ENCODE measurements at regions not wholly inside any gene's neighbourhood (a gene's known extent, or its start where the extent isn't known, plus 50 kb on each side); places are given as distances from the start of the nearest gene placed in this dataset.
A peak's percentile ranks its signal among the peaks of the same experiment; 100 is the strongest.
"Not testable (repeated sequence)": the region's sequence is repeated elsewhere in the genome, so short reads cannot be mapped to it uniquely, and the experiment has no call there.

GRCh38 chr3:174547801-174548435 lies 311.2 kb upstream of the NAALADL2 start:
- no peak for DNase-seq

DNA sequence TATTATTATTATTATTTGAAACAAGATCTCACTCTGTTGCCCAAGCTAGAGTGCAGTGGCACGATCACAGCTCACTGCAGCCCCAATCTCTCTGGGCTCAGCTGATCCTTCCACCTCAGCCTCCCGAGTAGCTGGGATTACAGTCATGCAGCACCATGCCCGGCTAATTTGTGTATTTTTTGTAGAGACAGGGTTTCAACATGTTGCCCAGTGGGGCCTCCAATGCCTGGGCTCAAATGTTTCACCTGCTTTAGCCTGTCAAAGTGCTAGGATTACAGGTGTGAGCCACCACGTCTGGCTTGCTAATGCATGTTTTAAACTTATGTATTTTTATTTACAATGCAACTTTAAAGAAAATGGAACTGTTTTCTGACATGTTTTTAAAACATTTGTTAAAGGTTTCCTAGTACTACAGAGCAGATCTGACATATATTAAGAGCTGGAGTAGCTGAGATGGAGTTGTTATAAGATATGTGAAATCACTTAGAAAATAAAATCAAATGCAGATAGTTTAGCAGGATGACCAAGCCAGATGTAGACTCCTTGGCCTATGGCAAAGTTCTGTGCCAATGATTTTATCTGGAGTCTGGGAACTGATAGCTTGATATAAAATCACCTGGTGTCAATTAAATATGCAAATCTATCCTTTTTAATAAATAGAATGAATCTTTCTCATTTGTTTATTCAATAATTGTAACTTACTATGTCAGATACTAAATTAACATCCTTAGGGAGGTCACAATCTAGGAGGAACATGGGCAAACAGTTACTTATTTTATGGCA lies 310.1 kb upstream of the NAALADL2 start:
- no peak for DNase-seq

DNA sequence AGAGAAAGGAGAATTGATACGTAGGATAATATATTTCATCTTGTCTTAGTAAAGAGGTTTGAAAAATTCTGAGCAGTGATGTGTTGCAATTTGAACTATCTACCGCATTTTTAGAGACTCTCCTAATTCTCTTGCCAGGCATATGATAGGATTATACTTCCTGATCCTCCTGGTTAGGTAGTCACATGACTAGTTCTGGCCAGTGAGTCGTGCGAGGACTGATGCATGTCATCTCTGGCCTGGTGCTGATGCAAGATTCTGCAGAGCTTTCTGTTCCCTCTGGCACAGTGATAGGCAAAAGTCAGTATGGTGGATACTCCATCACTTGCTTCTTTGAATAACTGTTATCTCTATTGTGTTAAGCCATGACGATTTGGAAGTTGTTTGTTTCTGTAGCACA lies 277.6 kb upstream of the NAALADL2 start:
- DNase-seq = peak; percentile 20

GRCh38 chr3:174583396-174583795 lies 275.7 kb upstream of the NAALADL2 start:
- no peak for DNase-seq

- DNase-seq = not testable (repeated sequence)
Measured at GRCh38 chr3:174587137-174587536, 272.0 kb upstream of the NAALADL2 start.

GRCh38 chr3:174596447-174596982 lies 262.6 kb upstream of the NAALADL2 start:
- DNase-seq = no peak

- no peak for DNase-seq
Measured at GRCh38 chr3:174598885-174599439, 260.2 kb upstream of the NAALADL2 start.

GRCh38 chr3:174613173-174613572 lies 246.0 kb upstream of the NAALADL2 start:
- no peak for DNase-seq

- peak; percentile 34 for DNase-seq
Measured at GRCh38 chr3:174614036-174614435, 245.1 kb upstream of the NAALADL2 start.

- DNase-seq = no peak
Measured at GRCh38 chr3:174618368-174619080, 240.6 kb upstream of the NAALADL2 start.

GRCh38 chr3:174619239-174619638 lies 239.9 kb upstream of the NAALADL2 start:
- no peak for DNase-seq

DNA sequence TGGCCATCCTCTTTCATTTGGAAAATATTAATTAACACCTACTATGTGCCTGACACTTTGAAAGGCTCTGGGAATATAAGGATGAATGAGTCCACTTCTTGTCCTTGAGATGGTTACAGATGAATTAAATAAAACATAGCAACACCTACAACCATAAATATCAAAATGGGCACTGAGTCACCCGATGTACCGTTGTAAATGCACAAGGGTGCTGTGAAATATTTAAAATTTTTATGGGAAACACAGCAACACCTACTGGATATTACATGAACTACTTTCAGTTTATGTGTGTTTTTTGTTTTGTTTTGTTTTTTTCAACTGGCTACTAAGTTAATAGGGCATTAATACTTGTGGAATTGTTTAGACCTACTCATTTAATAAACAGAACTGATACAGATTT lies 239.0 kb upstream of the NAALADL2 start:
- peak; percentile 12 for DNase-seq

DNA sequence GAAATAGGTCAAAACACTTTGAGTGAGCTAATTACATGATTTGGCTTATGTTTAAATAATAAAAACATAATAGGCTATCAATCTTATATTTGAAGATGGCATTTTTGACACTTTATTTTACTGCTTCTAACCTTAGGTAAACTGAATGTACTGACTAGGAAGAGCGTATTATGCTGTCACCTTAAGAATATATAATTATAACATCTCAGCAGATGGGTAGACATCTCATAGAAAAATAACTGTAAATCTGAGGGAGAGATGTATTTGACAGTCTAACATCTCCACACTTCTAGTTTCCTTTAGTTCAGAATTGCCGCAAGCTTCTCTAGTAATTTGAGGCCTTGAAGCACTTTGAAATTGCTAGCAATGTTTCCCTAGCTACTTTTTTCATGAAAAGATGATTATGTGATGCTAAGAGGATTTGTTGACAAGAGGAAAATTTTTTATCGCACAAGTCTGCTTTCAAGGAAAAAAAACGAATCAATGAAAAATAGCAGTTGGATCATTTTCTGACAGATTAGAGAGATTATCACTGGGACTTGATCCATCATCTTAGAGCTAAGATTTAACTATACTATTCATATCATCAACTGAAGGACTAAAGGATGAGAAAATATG lies 238.2 kb upstream of the NAALADL2 start:
- no peak for DNase-seq

DNA sequence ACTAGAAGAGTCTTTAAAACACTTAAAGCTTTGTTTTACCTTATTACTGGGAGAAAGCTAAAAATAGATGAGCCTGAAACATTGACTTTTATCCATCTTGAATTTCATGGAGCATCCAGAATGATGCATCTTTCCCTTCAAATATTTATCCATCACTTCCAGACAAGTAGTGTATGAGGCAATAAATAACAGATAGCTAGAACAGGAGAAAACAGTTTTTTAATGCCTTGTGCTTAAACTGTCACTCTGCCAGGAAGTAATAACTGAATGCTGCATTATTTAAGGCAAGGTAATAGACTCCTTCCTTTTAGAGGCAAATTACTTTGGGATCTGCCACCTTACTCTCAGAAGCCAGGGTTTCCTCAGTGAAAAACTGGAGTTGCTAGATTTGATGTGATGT lies 225.8 kb upstream of the NAALADL2 start:
- no peak for DNase-seq

GRCh38 chr3:174636451-174636850 lies 222.7 kb upstream of the NAALADL2 start:
- DNase-seq = no peak

- no peak for DNase-seq
Measured at GRCh38 chr3:174639406-174639805, 219.7 kb upstream of the NAALADL2 start.

DNA sequence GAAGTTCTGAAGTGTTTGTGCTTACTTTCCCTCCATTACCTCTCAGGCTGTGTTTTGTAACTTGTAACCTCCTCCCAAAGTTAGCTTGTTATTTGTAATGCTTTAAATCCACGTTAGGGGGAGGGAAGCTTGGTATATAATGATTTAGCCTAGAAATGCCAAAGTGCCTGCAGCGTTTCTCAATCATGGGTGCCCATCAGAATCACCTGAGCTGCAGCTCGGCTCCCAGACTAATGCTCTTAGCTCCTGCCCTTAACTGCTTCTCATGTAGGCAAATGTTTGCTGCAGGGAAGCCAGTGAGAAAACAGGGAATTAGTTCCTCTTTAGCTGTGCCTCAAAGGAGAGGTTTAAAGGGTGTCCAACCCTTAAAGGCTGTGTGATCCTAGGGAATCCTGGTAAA lies 219.2 kb upstream of the NAALADL2 start:
- DNase-seq = no peak

- DNase-seq = no peak
Measured at GRCh38 chr3:174640932-174641331, 218.2 kb upstream of the NAALADL2 start.

DNA sequence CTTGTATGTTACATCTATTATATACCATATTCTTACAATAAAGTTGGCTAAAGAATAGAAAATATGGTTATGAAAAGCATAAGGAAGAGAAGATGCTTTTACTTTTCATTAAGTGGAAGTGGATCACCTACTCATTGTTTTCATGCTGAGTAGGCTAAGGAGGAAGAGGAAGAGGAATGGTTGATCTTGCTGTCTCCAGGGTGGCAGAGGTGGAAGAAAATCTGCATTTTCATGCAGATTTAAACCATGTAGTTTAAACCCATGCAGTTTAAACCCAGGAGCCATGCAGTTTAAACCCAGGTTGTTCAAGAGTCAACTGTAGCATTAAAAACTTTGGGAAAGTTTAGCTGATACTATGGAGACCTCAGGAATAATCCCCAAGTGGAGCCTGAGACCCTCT lies 214.8 kb upstream of the NAALADL2 start:
- no peak for DNase-seq

- DNase-seq = no peak
Measured at GRCh38 chr3:174651951-174652350, 207.2 kb upstream of the NAALADL2 start.

GRCh38 chr3:174659511-174659910 lies 199.6 kb upstream of the NAALADL2 start:
- no peak for DNase-seq

GRCh38 chr3:174662653-174663052 lies 196.5 kb upstream of the NAALADL2 start:
- no peak for DNase-seq

GRCh38 chr3:174667386-174667785 lies 191.7 kb upstream of the NAALADL2 start:
- no peak for DNase-seq

Measured in fibroblast of skin of right biceps (primary cell).